Gastroesophageal sphincter (tissue), 4 donors: ENCODE measurements at regions not wholly inside any gene's neighbourhood (a gene's known extent, or its start where the extent isn't known, plus 50 kb on each side); places are given as distances from the start of the nearest gene placed in this dataset.
A peak's percentile ranks its signal among the peaks of the same experiment; 100 is the strongest.

ENCODE experiments used
- ATAC-seq: fragments of 150-250 bp; one replicate; pipeline ENCODE4 v1.9.1; 2016; ENCODE audit warnings: mild to moderate bottlenecking, moderate library complexity
- H3K27ac ChIP-seq, 4 donors: fragments of 200-600 bp; sonication (generic) in 3 of 4; 1 replicate in 3 of 4; 2 replicates in 1 of 4; pipeline ENCODE4 v1.5.1; 2016 to 2019
- H3K27me3 ChIP-seq: fragments of 200-600 bp; sonication (generic); one replicate; pipeline ENCODE4 v1.5.1; 2019
- H3K36me3 ChIP-seq, 2 donors: fragments of 200-600 bp; sonication (generic); one replicate each; pipeline ENCODE4 v1.5.1; 2019; ENCODE audit warnings: control low read depth in 1 of 2
- H3K4me1 ChIP-seq, 3 donors: fragments of 200-600 bp; sonication (generic); 1 replicate in 2 of 3; 2 replicates in 1 of 3; pipeline ENCODE4 v1.5.1; 2016 to 2019; ENCODE audit warnings: control low read depth in 2 of 3
- H3K4me3 ChIP-seq, 2 donors: fragments of 200-600 bp; sonication (generic); one replicate each; pipeline ENCODE4 v1.5.1; 2019; ENCODE audit warnings: mild to moderate bottlenecking in 1 of 2, moderate library complexity in 1 of 2
- H3K9me3 ChIP-seq, 3 donors: fragments of 200-600 bp; sonication (generic); one replicate each; pipeline ENCODE4 v1.5.1; 2017 to 2019; ENCODE audit warnings: control low read depth in 2 of 3
- CTCF ChIP-seq, 4 experiments: fragments of 200-600 bp in 2 of 4; fragments of 450-650 bp in 2 of 4; sonication (generic) in 1 of 4; IDR thresholded peaks; one replicate each; pipeline ENCODE4 v1.5.1; 2017 to 2019; ENCODE audit warnings: antibody characterized with exemption in 4 of 4, mild to moderate bottlenecking in 2 of 4, moderate library complexity in 2 of 4
- EP300 ChIP-seq: sonication (generic); formaldehyde crosslinking; IDR thresholded peaks from one replicate; pipeline ENCODE4 v1.6.1; 2017; ENCODE audit warnings: antibody characterized with exemption, mild to moderate bottlenecking
- POLR2A ChIP-seq, 2 donors: fragments of 450-650 bp; IDR thresholded peaks; one replicate each; pipeline ENCODE4 v1.6.1; 2017; ENCODE audit warnings: antibody characterized with exemption in 2 of 2, mild to moderate bottlenecking in 2 of 2, moderate library complexity in 1 of 2
- POLR2AphosphoS5 ChIP-seq: sonication (generic); formaldehyde crosslinking; IDR thresholded peaks from one replicate; pipeline ENCODE4 v1.6.1; 2017; ENCODE audit warnings: antibody characterized with exemption
- WGBS, 2 donors: methylation state at CpG; one replicate each; pipeline ENCODE4 v1.1.5; 2018; ENCODE audit warnings: low coverage in 1 of 2; 5-methylcytosine and 5-hydroxymethylcytosine counted together

- 48 to 77% methylated on average over 4 of the region's 6 CpGs for WGBS, 2 donors
These were observed 78.4 kb upstream of the MEX3C start for GRCh38 chr18:51275712-51276476.

GRCh38 chr18:51278045-51278649 is 80.7 kb upstream of the MEX3C start:
- peak in 1 of 4 experiments; percentile 27 for TF ChIP-seq CTCF (IDR thresholded peaks at IDR 0.05)
- TF ChIP-seq POLR2AphosphoS5, result no peak
- ATAC-seq, result no peak

More at GRCh38 chr18:51275712-51276476, 78.4 kb upstream of the MEX3C start:
- no peak for ATAC-seq
- Histone ChIP-seq H3K27me3 (no peaks in the 10 kb centered on the region), H3K36me3 (no peaks in the 10 kb centered on the region), H3K4me1 (no peaks in the 10 kb centered on the region), H3K4me3 (no peak overlapping the region), H3K9me3 (no peaks in the 10 kb centered on the region), H3K27ac (no peak overlapping the region)
- no peak for TF ChIP-seq POLR2A (IDR thresholded peaks at IDR 0.05)
- TF ChIP-seq EP300, result no peak
- TF ChIP-seq CTCF (IDR thresholded peaks at IDR 0.05), result no peak
- no peak for TF ChIP-seq POLR2AphosphoS5

GRCh38 chr18:51279367-51279984 is 82.0 kb upstream of the MEX3C start:
- H3K9me3 ChIP-seq, result no peaks in the 10 kb centered on the region
- 92 to 100% methylated on average over 2 of the region's 2 CpGs for WGBS, 2 donors
- H3K27me3 ChIP-seq, result no peaks in the 10 kb centered on the region
- no peak overlapping the region for H3K27ac ChIP-seq
- ATAC-seq, result no peak
- no peaks in the 10 kb centered on the region for H3K4me1 ChIP-seq
- no peaks in the 10 kb centered on the region for H3K36me3 ChIP-seq
- no peak overlapping the region for H3K4me3 ChIP-seq
- TF ChIP-seq EP300 (no peak), CTCF (IDR thresholded peaks at IDR 0.05) (no peak), POLR2A (IDR thresholded peaks at IDR 0.05) (no peak), POLR2AphosphoS5 (no peak)

More at GRCh38 chr18:51278045-51278649, 80.7 kb upstream of the MEX3C start:
- no peaks in the 10 kb centered on the region for H3K36me3 ChIP-seq
- H3K4me3 ChIP-seq, result no peak overlapping the region
- no peaks in the 10 kb centered on the region for H3K4me1 ChIP-seq
- H3K27me3 ChIP-seq, result no peaks in the 10 kb centered on the region
- 64 to 68% methylated on average over 3 to 4 of the region's 4 CpGs for WGBS, 2 donors
- H3K27ac ChIP-seq, result no peak overlapping the region
- H3K9me3 ChIP-seq, result no peaks in the 10 kb centered on the region

GRCh38 chr18:51287818-51288508 is 90.5 kb upstream of the MEX3C start:
- Histone ChIP-seq H3K4me1 (no peaks in the 10 kb centered on the region), H3K27me3 (peaks cover 5% of the 10 kb centered on the region), H3K4me3 (no peak overlapping the region), H3K36me3 (no peaks in the 10 kb centered on the region), H3K9me3 (no peaks in the 10 kb centered on the region), H3K27ac (no peak overlapping the region)
- WGBS, 2 donors, result 50 to 68% methylated on average over 1 to 4 of the region's 5 CpGs
- no peak for TF ChIP-seq POLR2AphosphoS5
- no peak for TF ChIP-seq CTCF (IDR thresholded peaks at IDR 0.05)
- no peak for TF ChIP-seq POLR2A (IDR thresholded peaks at IDR 0.05)
- TF ChIP-seq EP300, result no peak
- no peak for ATAC-seq
